ENCODE measurements at regions not wholly inside any gene's neighbourhood (a gene's known extent, or its start where the extent isn't known, plus 50 kb on each side); places are given as distances from the start of the nearest gene placed in this dataset.

- no peak for DNase-seq
Measured at GRCh38 chr3:68032209-68032608, 377.8 kb upstream of the SUCLG2 start.

- DNase-seq = no peak
Measured at GRCh38 chr3:68025189-68025588, 370.8 kb upstream of the SUCLG2 start.

- DNase-seq = no peak
Measured at GRCh38 chr3:68019876-68020275, 365.5 kb upstream of the SUCLG2 start.

DNA sequence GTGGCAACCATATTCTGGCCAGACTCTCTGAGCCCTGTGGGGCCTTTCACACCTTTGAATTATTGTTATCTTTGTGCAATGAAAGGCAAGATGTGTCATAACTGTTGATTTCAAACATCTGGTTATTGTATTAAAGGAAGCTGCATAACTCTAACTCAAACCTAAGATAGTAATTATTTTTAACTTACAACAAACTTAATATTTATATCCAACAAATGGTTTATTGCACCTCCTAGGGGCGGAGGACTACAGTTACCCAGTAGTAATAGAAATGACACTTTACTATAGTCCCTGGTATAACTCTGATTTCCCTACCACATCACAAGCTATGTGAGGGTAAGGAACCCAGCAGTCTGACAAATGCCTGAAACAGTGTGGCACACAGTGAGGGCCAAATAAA, 363.9 kb upstream of the SUCLG2 start:
- DNase-seq = no peak

- no peak for DNase-seq
Measured at GRCh38 chr3:68017069-68017468, 362.7 kb upstream of the SUCLG2 start.

GRCh38 chr3:68009900-68010299, 355.5 kb upstream of the SUCLG2 start:
- no peak for DNase-seq

DNA sequence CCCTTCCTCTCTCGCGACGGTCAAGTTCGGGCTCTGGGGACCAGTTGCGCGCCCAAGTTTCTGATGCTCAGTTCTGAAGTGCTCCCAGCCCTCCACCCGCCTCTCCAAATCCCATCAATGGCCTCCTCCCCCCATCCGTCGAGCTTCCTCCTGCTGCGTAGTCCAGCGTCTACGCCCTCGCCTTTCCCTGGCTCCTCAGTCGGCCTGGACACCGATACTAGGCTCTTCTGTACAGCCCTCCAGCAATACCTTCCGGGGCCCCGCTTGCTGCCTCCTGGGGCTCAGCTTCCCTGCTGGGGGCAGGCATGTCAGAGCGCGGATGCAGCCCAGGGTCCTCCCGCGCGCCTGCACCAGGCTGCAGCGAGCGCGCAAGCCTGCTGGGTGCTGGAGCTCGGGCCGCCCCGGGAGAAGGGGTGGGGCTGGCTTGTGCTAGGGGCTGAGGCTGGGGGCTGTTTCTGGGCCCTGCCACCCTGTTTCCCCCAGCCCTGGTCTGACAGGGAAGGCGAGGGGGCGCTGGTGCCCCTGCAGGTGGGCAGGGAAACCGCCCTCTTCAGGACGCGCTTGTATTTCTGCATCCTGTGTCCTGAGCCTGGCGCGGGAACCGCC, 353.3 kb upstream of the SUCLG2 start:
- peak; percentile 6 for DNase-seq

- DNase-seq = no peak
Measured at GRCh38 chr3:68006646-68007045, 352.2 kb upstream of the SUCLG2 start.

GRCh38 chr3:68004091-68004490, 349.7 kb upstream of the SUCLG2 start:
- DNase-seq = no peak

DNA sequence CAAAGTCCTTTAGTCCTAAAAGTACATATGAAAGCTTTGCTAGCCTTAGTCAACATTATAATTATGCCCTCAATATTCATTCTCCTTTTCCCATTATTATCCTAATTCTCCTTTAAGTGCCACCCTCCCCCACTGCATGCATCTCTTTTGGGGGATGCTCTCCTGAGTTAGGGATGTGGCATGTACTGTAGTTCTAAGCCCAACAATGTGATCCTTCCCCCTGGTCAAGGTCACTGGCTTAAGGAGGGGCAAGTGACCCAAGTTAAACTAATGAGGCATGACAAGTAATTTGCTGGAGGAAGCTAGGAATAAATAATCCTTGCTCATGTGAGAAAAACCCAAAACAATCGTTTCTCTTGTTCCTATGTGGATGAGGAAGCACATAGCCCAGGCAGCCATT, 343.9 kb upstream of the SUCLG2 start:
- no peak for DNase-seq

GRCh38 chr3:67995206-67995605, 340.8 kb upstream of the SUCLG2 start:
- DNase-seq = no peak

- no peak for DNase-seq
Measured at GRCh38 chr3:67986706-67987105, 332.3 kb upstream of the SUCLG2 start.

- DNase-seq = no peak
Measured at GRCh38 chr3:67983166-67983565, 328.8 kb upstream of the SUCLG2 start.

- no peak for DNase-seq
Measured at GRCh38 chr3:67981077-67981476, 326.7 kb upstream of the SUCLG2 start.

GRCh38 chr3:67979342-67979741, 324.9 kb upstream of the SUCLG2 start:
- no peak for DNase-seq

DNA sequence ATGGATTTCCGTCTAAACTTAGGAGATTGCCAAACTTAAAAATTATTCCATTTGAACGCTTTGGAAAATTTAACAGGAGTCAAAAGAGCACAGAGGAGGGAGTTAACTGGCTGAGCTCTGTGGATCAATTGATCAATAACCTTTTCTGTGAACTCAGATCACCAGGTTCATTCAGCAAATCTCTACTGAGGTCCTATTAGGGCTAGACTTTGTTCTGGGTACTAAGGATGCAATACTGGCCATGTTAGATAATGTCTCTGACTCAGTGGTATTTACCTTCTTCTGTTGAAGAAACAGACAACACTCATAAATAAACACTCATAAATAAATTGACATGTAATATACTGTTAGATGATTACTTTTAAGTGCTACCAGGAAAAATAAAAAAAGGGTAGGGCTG, 323.4 kb upstream of the SUCLG2 start:
- DNase-seq = no peak

- no peak for DNase-seq
Measured at GRCh38 chr3:67976663-67977062, 322.3 kb upstream of the SUCLG2 start.

GRCh38 chr3:67964596-67964995, 310.2 kb upstream of the SUCLG2 start:
- DNase-seq = no peak

DNA sequence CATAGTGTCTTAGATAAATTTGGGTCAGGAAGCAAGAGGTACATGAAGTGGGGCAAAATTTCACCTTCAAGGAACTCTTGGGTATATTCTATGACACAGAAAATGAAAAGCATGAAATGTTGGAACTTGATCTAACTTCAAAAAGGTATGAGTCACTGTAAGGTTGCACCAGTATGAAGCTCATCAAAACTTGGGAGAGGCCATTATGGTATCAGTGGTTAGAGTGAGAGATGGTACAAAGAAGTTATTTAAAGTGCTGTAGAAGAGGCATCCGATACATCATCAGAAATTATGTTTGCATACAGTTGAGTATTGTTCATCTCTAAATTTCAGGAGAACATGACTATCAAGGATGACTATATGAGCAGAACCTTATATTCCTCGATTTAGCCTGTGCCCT, 302.9 kb upstream of the SUCLG2 start:
- DNase-seq = no peak

DNA sequence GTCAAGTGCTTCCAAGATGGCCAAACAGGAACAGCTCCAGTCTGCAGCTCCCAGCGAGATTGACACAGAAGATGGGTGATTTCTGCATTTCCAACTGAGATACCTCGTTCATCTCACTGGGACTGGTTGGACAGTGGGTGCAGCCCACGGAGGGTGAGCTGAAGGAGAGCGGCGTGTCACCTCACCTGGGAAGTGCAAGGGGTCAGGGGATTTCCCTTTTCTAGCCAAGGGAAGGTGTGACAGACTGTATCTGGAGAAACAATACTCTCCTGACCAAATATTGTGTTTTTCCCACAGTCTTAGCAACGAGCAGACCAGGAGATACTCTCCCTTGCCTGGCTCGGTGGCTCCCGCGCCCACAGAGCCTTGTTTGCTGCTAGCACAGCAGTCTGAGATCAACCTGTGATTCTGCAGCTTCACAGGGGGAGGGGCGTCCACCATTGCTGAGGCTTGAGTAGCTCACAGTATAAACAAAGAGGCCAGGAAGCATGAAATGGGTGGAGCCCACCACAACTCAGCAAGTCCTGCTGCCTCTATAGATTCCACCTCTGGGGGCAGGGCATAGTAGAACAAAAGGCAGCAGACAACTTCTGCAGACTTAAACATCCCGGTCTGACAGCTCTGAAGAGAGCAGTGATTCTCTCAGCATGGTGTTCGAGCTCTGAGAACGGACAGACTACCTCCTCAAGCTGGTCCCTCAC, 293.5 kb upstream of the SUCLG2 start:
- peak; percentile 45 for DNase-seq

- no peak for DNase-seq
Measured at GRCh38 chr3:67946436-67946835, 292.0 kb upstream of the SUCLG2 start.

- DNase-seq = no peak
Measured at GRCh38 chr3:67943546-67943945, 289.1 kb upstream of the SUCLG2 start.

DNA sequence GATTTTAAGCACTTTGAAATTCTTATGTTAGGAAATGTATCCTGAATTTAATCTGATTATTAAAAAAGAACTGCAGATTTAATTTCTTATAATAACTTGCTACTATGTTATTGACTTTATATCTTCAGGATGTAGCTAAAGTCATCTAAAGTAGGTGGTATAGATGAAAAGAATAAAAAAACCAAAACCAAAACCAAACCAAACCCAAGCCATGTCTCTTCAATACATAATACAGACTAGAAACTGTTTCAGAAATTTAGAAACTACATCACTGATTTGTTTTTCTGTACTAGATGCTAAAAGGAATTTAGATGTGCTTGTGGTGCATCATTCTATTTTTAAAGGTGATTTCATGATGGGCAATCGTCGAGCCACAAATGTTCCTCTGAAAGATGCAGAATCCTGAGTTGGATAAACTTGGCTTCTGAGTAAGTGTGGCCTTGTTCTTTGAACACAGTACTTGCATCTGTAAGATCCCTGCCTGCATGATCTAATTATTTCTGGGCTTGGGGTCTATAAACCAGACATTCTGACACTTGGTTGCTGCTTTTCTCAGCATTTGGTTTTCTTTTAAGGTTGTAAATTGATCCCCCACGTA, 287.1 kb upstream of the SUCLG2 start:
- no peak for DNase-seq

- no peak for DNase-seq
Measured at GRCh38 chr3:67940210-67940952, 286.0 kb upstream of the SUCLG2 start.

All from stimulated activated CD4-positive, alpha-beta T cell treated with anti-CD3 and anti-CD28 coated beads, Interleukin-4, amount 100 ng/mL, for 24 hours (primary cell).